Ammon's horn (tissue), 1 donor: ENCODE measurements at regions not wholly inside any gene's neighbourhood (a gene's known extent, or its start where the extent isn't known, plus 50 kb on each side); places are given as distances from the start of the nearest gene placed in this dataset.
A peak's percentile ranks its signal among the peaks of the same experiment; 100 is the strongest.

ENCODE experiments used
- DNase-seq: peaks from one replicate; pipeline ENCODE4 v3.0.0-alpha.2; 2016; ENCODE audit warnings: low spot score

GRCh38 chr15:47570881-47571640, 146.2 kb upstream of the SEMA6D start:
- no peak for DNase-seq

- no peak for DNase-seq
These were observed 143.6 kb upstream of the SEMA6D start for GRCh38 chr15:47573673-47574072.

- DNase-seq = no peak
These were observed 140.3 kb upstream of the SEMA6D start for GRCh38 chr15:47577000-47577399.

GRCh38 chr15:47577461-47577860, 139.8 kb upstream of the SEMA6D start:
- no peak for DNase-seq

GRCh38 chr15:47582233-47582632, 135.1 kb upstream of the SEMA6D start:
- no peak for DNase-seq

- DNase-seq = no peak
These were observed 133.0 kb upstream of the SEMA6D start for GRCh38 chr15:47584316-47584715.

GRCh38 chr15:47586653-47587224, 130.6 kb upstream of the SEMA6D start:
- no peak for DNase-seq

GRCh38 chr15:47587940-47588802, 129.1 kb upstream of the SEMA6D start:
- DNase-seq = no peak

- no peak for DNase-seq
These were observed 128.3 kb upstream of the SEMA6D start for GRCh38 chr15:47588958-47589357.

- DNase-seq = no peak
These were observed 118.3 kb upstream of the SEMA6D start for GRCh38 chr15:47598996-47599395.

- DNase-seq = no peak
These were observed 117.5 kb upstream of the SEMA6D start for GRCh38 chr15:47599806-47600205.

GRCh38 chr15:47602121-47602520, 115.2 kb upstream of the SEMA6D start:
- DNase-seq = no peak

- DNase-seq = no peak
These were observed 114.3 kb upstream of the SEMA6D start for GRCh38 chr15:47603026-47603425.

- no peak for DNase-seq
These were observed 109.6 kb upstream of the SEMA6D start for GRCh38 chr15:47607695-47608094.

- DNase-seq = no peak
These were observed 107.6 kb upstream of the SEMA6D start for GRCh38 chr15:47609693-47610092.

GRCh38 chr15:47610736-47611135, 106.6 kb upstream of the SEMA6D start:
- DNase-seq = no peak

- no peak for DNase-seq
These were observed 102.8 kb upstream of the SEMA6D start for GRCh38 chr15:47614360-47615011.

GRCh38 chr15:47616876-47617275, 100.4 kb upstream of the SEMA6D start:
- DNase-seq = no peak

GRCh38 chr15:47618241-47618640, 99.1 kb upstream of the SEMA6D start:
- peak; percentile 23 for DNase-seq

GRCh38 chr15:47620960-47621681, 96.2 kb upstream of the SEMA6D start:
- no peak for DNase-seq

- no peak for DNase-seq
These were observed 95.2 kb upstream of the SEMA6D start for GRCh38 chr15:47622055-47622454.

GRCh38 chr15:47624503-47624902, 92.8 kb upstream of the SEMA6D start:
- no peak for DNase-seq
